ENCODE measurements at regions not wholly inside any gene's neighbourhood (a gene's known extent, or its start where the extent isn't known, plus 50 kb on each side); places are given as distances from the start of the nearest gene placed in this dataset.

- intact Hi-C loops (cut with micrococcal nuclease; ENCODE audit: unreplicated experiment): no loop called here
Observed at GRCh38 chr2:20917287-20917660, 94.4 kb upstream of the LDAH start.

GRCh38 chr2:20916604-20917286 lies 93.8 kb upstream of the LDAH start:
- H3K36me3 ChIP-seq (ENCODE audit: insufficient read depth, low read length): no peaks in the 10 kb centered on the region
- H3K27ac ChIP-seq (ENCODE audit: low read depth, low read length, poor library complexity, severe bottlenecking): no peak overlapping the region
- H3K9me2 ChIP-seq (ENCODE audit: insufficient read depth, low read length): no peaks in the 10 kb centered on the region
- TF ChIP-seq CTCF (conservative IDR thresholded peaks at IDR 0.05; ENCODE audit: low read length): 0 out of 2 replicates have a peak, but pooled peaks have one; percentile 30
- TF ChIP-seq EZH2phosphoT487 (IDR thresholded peaks at IDR 0.05; ENCODE audit: borderline replicate concordance, low read depth, low read length): no peak
- BruUV-seq (replicated peaks): no TSS peak
- no peak overlapping the region for H3K4me2 ChIP-seq (ENCODE audit: low read length)
- no peaks in the 10 kb centered on the region for H3K4me1 ChIP-seq (ENCODE audit: insufficient read depth, low read length, poor library complexity, severe bottlenecking)
- ChIA-PET CTCF (ENCODE audit: unreplicated experiment) (no interaction called here), POLR2A (no interaction called here)
- no peaks in the 10 kb centered on the region for H4K20me1 ChIP-seq (ENCODE audit: insufficient read depth, low read length)
- H3K4me3 ChIP-seq (ENCODE audit: low read depth, low read length, poor library complexity, severe bottlenecking): no peak overlapping the region
- no peak for DNase-seq (ENCODE audit: low spot score)
- H2AFZ ChIP-seq (ENCODE audit: low read length): no peak overlapping the region
- intact Hi-C loops (cut with micrococcal nuclease; ENCODE audit: unreplicated experiment): no loop called here
- H3K79me2 ChIP-seq (ENCODE audit: insufficient read depth, low read depth, low read length): no peaks in the 10 kb centered on the region
- H3K9me3 ChIP-seq (ENCODE audit: low read length): no peaks in the 10 kb centered on the region

More at GRCh38 chr2:20917287-20917660, 94.4 kb upstream of the LDAH start:
- Histone ChIP-seq H3K27ac (ENCODE audit: low read depth, low read length, poor library complexity, severe bottlenecking) (no peak overlapping the region), H3K9me2 (ENCODE audit: insufficient read depth, low read length) (no peaks in the 10 kb centered on the region), H2AFZ (ENCODE audit: low read length) (no peak overlapping the region), H3K4me2 (ENCODE audit: low read length) (no peak overlapping the region), H4K20me1 (ENCODE audit: insufficient read depth, low read length) (no peaks in the 10 kb centered on the region), H3K36me3 (ENCODE audit: insufficient read depth, low read length) (no peaks in the 10 kb centered on the region), H3K9me3 (ENCODE audit: low read length) (no peaks in the 10 kb centered on the region), H3K79me2 (ENCODE audit: insufficient read depth, low read depth, low read length) (no peaks in the 10 kb centered on the region), H3K4me3 (ENCODE audit: low read depth, low read length, poor library complexity, severe bottlenecking) (no peak overlapping the region), H3K4me1 (ENCODE audit: insufficient read depth, low read length, poor library complexity, severe bottlenecking) (no peaks in the 10 kb centered on the region)
- ChIA-PET POLR2A (no interaction called here), CTCF (ENCODE audit: unreplicated experiment) (no interaction called here)
- no TSS peak for BruUV-seq (replicated peaks)
- no peak for TF ChIP-seq CTCF (conservative IDR thresholded peaks at IDR 0.05; ENCODE audit: low read length)
- no peak for TF ChIP-seq EZH2phosphoT487 (IDR thresholded peaks at IDR 0.05; ENCODE audit: borderline replicate concordance, low read depth, low read length)
- no peak for DNase-seq (ENCODE audit: low spot score)

- DNase-seq (ENCODE audit: low spot score): no peak
- CTCF ChIA-PET (ENCODE audit: unreplicated experiment): no interaction called here
- no peak overlapping the region for H3K4me2 ChIP-seq (ENCODE audit: low read length)
- H3K4me3 ChIP-seq (ENCODE audit: low read depth, low read length, poor library complexity, severe bottlenecking): no peak overlapping the region
- H3K9me3 ChIP-seq (ENCODE audit: low read length): no peaks in the 10 kb centered on the region
- no peaks in the 10 kb centered on the region for H3K4me1 ChIP-seq (ENCODE audit: insufficient read depth, low read length, poor library complexity, severe bottlenecking)
- no peaks in the 10 kb centered on the region for H3K36me3 ChIP-seq (ENCODE audit: insufficient read depth, low read length)
- TF ChIP-seq CTCF (conservative IDR thresholded peaks at IDR 0.05; ENCODE audit: low read length) (no peak), EZH2phosphoT487 (IDR thresholded peaks at IDR 0.05; ENCODE audit: borderline replicate concordance, low read depth, low read length) (no peak)
- BruUV-seq (replicated peaks): no TSS peak
- H2AFZ ChIP-seq (ENCODE audit: low read length): no peak overlapping the region
- no peaks in the 10 kb centered on the region for H4K20me1 ChIP-seq (ENCODE audit: insufficient read depth, low read length)
- POLR2A ChIA-PET: no interaction called here
- H3K9me2 ChIP-seq (ENCODE audit: insufficient read depth, low read length): no peaks in the 10 kb centered on the region
- H3K79me2 ChIP-seq (ENCODE audit: insufficient read depth, low read depth, low read length): no peaks in the 10 kb centered on the region
- intact Hi-C loops (cut with micrococcal nuclease; ENCODE audit: unreplicated experiment): no loop called here
- no peak overlapping the region for H3K27ac ChIP-seq (ENCODE audit: low read depth, low read length, poor library complexity, severe bottlenecking)
Observed at GRCh38 chr2:20915271-20915670, 92.4 kb upstream of the LDAH start.

Measured in OCI-LY7 (cell line).